H9 (cell line): ENCODE measurements at regions not wholly inside any gene's neighbourhood (a gene's known extent, or its start where the extent isn't known, plus 50 kb on each side); places are given as distances from the start of the nearest gene placed in this dataset.

Experiments used
- DNase-seq: peaks from one replicate; pipeline ENCODE4 v3.0.0-alpha.2; 2017
- H2AFZ ChIP-seq: one replicate; pipeline ENCODE4 v1.6.1; 2013; ENCODE audit warnings: mild to moderate bottlenecking, low read length, control low read depth, moderate library complexity
- H2AK5ac ChIP-seq: 2 replicates; pipeline ENCODE4 v1.6.1; 2013; ENCODE audit warnings: low read length, control low read depth, mixed read lengths; ENCODE audit not compliant: insufficient read length
- H2BK120ac ChIP-seq: one replicate; pipeline ENCODE4 v1.6.1; 2013; ENCODE audit warnings: low read depth, mild to moderate bottlenecking, low read length, control low read depth, inconsistent platforms; ENCODE audit not compliant: poor library complexity, severe bottlenecking
- H2BK12ac ChIP-seq: 2 replicates; pipeline ENCODE4 v1.6.1; 2013; ENCODE audit warnings: low read length, control low read depth, mixed read lengths, low read depth; ENCODE audit not compliant: insufficient read length
- H2BK15ac ChIP-seq: 2 replicates; pipeline ENCODE4 v1.6.1; 2013; ENCODE audit warnings: low read depth, low read length, control low read depth
- H2BK20ac ChIP-seq: one replicate; pipeline ENCODE4 v1.6.1; 2013; ENCODE audit warnings: low read depth, mild to moderate bottlenecking, low read length, control low read depth, inconsistent platforms; ENCODE audit not compliant: poor library complexity, severe bottlenecking
- H2BK5ac ChIP-seq: 2 replicates; pipeline ENCODE4 v1.6.1; 2013; ENCODE audit warnings: low read length, control low read depth, mixed read lengths; ENCODE audit not compliant: insufficient read length
- H3K14ac ChIP-seq: 2 replicates; pipeline ENCODE4 v1.6.1; 2013; ENCODE audit warnings: low read length, control low read depth; ENCODE audit not compliant: insufficient read depth
- H3K18ac ChIP-seq: 2 replicates; pipeline ENCODE4 v1.6.1; 2013; ENCODE audit warnings: low read depth, mild to moderate bottlenecking, mixed read lengths, low read length, control low read depth; ENCODE audit not compliant: insufficient read length
- H3K23ac ChIP-seq: 2 replicates; pipeline ENCODE4 v1.6.1; 2013; ENCODE audit warnings: low read length, control low read depth, mixed read lengths, low read depth; ENCODE audit not compliant: insufficient read length
- H3K23me2 ChIP-seq: 2 replicates; pipeline ENCODE4 v1.6.1; 2013; ENCODE audit warnings: low read depth, mild to moderate bottlenecking, mixed read lengths, low read length, control low read depth; ENCODE audit not compliant: insufficient read length, poor library complexity, severe bottlenecking
- H3K27ac ChIP-seq: 2 replicates; pipeline ENCODE4 v1.5.1; 2013; ENCODE audit warnings: low read length, control low read depth, mixed read lengths, low read depth; ENCODE audit not compliant: insufficient read length
- H3K27me3 ChIP-seq: 2 replicates; pipeline ENCODE4 v1.6.1; 2013; ENCODE audit warnings: low read length, control low read depth, inconsistent platforms; ENCODE audit not compliant: insufficient read depth
- H3K4ac ChIP-seq: 2 replicates; pipeline ENCODE4 v1.6.1; 2013; ENCODE audit warnings: low read depth, mild to moderate bottlenecking, control low read depth, inconsistent platforms, low read length, moderate library complexity
- H3K4me1 ChIP-seq: 2 replicates; pipeline ENCODE4 v1.6.1; 2013; ENCODE audit warnings: low read length, control low read depth, inconsistent platforms; ENCODE audit not compliant: insufficient read depth
- H3K4me2 ChIP-seq: 2 replicates; pipeline ENCODE4 v1.6.1; 2013; ENCODE audit warnings: low read length, control low read depth, mixed read lengths; ENCODE audit not compliant: insufficient read length, insufficient read depth
- H3K56ac ChIP-seq: 2 replicates; pipeline ENCODE4 v1.6.1; 2013; ENCODE audit warnings: low read depth, mild to moderate bottlenecking, mixed read lengths, low read length, control low read depth; ENCODE audit not compliant: insufficient read length
- H3K79me1 ChIP-seq: 2 replicates; pipeline ENCODE4 v1.6.1; 2013; ENCODE audit warnings: low read depth, mild to moderate bottlenecking, moderate library complexity, low read length, control low read depth, inconsistent platforms; ENCODE audit not compliant: insufficient read depth, poor library complexity, severe bottlenecking
- H3K79me2 ChIP-seq: 2 replicates; pipeline ENCODE4 v1.6.1; 2013; ENCODE audit warnings: low read length, control low read depth, inconsistent platforms; ENCODE audit not compliant: insufficient read depth
- H3K9ac ChIP-seq: 2 replicates; pipeline ENCODE4 v1.6.1; 2013; ENCODE audit warnings: low read length, control low read depth, mixed read lengths; ENCODE audit not compliant: insufficient read length; ENCODE audit errors: extremely low read depth
- H3K9me3 ChIP-seq: one replicate; pipeline ENCODE4 v1.6.1; 2013; ENCODE audit warnings: low read depth, low read length, inconsistent platforms; ENCODE audit not compliant: control insufficient read depth
- H3T11ph ChIP-seq: one replicate; pipeline ENCODE4 v1.6.1; 2013; ENCODE audit warnings: mild to moderate bottlenecking, low read length, control low read depth, inconsistent platforms
- H4K20me1 ChIP-seq: one replicate; pipeline ENCODE4 v1.6.1; 2013; ENCODE audit not compliant: control insufficient read depth, insufficient read length, insufficient read depth
- H4K5ac ChIP-seq: 2 replicates; pipeline ENCODE4 v1.6.1; 2013; ENCODE audit warnings: low read depth, mild to moderate bottlenecking, mixed read lengths, low read length, control low read depth; ENCODE audit not compliant: insufficient read length
- H4K8ac ChIP-seq: replicated peaks from 2 replicates; pipeline ENCODE4 v1.6.1; 2013; ENCODE audit warnings: low read length, control low read depth, mixed read lengths, low read depth; ENCODE audit not compliant: insufficient read length
- H4K91ac ChIP-seq: 2 replicates; pipeline ENCODE4 v1.6.1; 2013; ENCODE audit warnings: low read depth, mild to moderate bottlenecking, moderate library complexity, mixed read lengths, low read length, control low read depth; ENCODE audit not compliant: insufficient read length
- H3K27ac Mint-ChIP-seq, 3 experiments: 2 replicates in 2 of 3; 3 replicates in 1 of 3; pipeline ENCODE4 v1.8.0; 2020 to 2021; ENCODE audit warnings: mixed read lengths in 3 of 3, mild to moderate bottlenecking in 1 of 3, moderate library complexity in 1 of 3
- H3K27me3 Mint-ChIP-seq: 2 replicates; pipeline ENCODE4 v1.8.0; 2021; ENCODE audit warnings: low read depth, mild to moderate bottlenecking, moderate library complexity, mixed read lengths
- H3K36me3 Mint-ChIP-seq, 3 experiments: 2 replicates in 2 of 3; 3 replicates in 1 of 3; pipeline ENCODE4 v1.8.0; 2020 to 2021; ENCODE audit warnings: low read depth in 3 of 3, mixed read lengths in 3 of 3; ENCODE audit not compliant: insufficient read depth in 1 of 3
- H3K4me1 Mint-ChIP-seq, 2 experiments: 2 replicates each; pipeline ENCODE4 v1.8.0; 2020; ENCODE audit warnings: mixed read lengths in 2 of 2
- H3K4me3 Mint-ChIP-seq, 2 experiments: 2 replicates in 1 of 2; 3 replicates in 1 of 2; pipeline ENCODE4 v1.8.0; 2020 to 2021; ENCODE audit warnings: mild to moderate bottlenecking in 2 of 2, mixed read lengths in 2 of 2, moderate library complexity in 1 of 2
- H3K9me3 Mint-ChIP-seq, 2 experiments: 2 replicates in 1 of 2; 3 replicates in 1 of 2; pipeline ENCODE4 v1.8.0; 2020; ENCODE audit warnings: mild to moderate bottlenecking in 2 of 2, mixed read lengths in 2 of 2, moderate library complexity in 1 of 2
- CTCF ChIP-seq: fragments of 200-600 bp; sonication (generic); conservative IDR thresholded peaks from 3 replicates; pipeline ENCODE4 v1.8.0; 2021; ENCODE audit warnings: antibody characterized with exemption, mild to moderate bottlenecking
- WGBS: extraction: QIAGEN DNeasy Blood & Tissue Kit; methylation state at CpG from one replicate; pipeline ENCODE4 v1.1.7; 2013; ENCODE audit warnings: missing lambda C conversion rate, low lambda C conversion rate, mixed read lengths; ENCODE audit not compliant: insufficient read length; ENCODE audit errors: extremely low coverage; 5-methylcytosine and 5-hydroxymethylcytosine counted together

GRCh38 chr14:97539884-97540283, 742.7 kb downstream of the VRK1 start:
- TF ChIP-seq CTCF: no peak
- WGBS: no CpG with 5 or more reads among the region's 3 CpGs
- no peak overlapping the region for H2AK5ac ChIP-seq
- no peak overlapping the region for H2BK5ac ChIP-seq
- no peak overlapping the region for H4K5ac ChIP-seq
- no peak for DNase-seq
- no peak overlapping the region for H3K4ac ChIP-seq
- no peak overlapping the region for H2BK15ac ChIP-seq
- no peak overlapping the region for H3K27ac Mint-ChIP-seq
- no peaks in the 10 kb centered on the region for H3K79me1 ChIP-seq
- H3K56ac ChIP-seq: no peak overlapping the region
- no peak overlapping the region for H3K4me2 ChIP-seq
- no peaks in the 10 kb centered on the region for H3K9me3 ChIP-seq
- no peaks in the 10 kb centered on the region for H3K23me2 ChIP-seq
- no peaks in the 10 kb centered on the region for H3K27me3 Mint-ChIP-seq
- no peaks in the 10 kb centered on the region; a peak in 1 of 7 replicates for H3K36me3 Mint-ChIP-seq
- H3K4me3 Mint-ChIP-seq: no peak overlapping the region
- no peaks in the 10 kb centered on the region for H3K79me2 ChIP-seq
- H4K20me1 ChIP-seq: no peaks in the 10 kb centered on the region
- no peak overlapping the region for H2AFZ ChIP-seq
- no peak overlapping the region for H3K14ac ChIP-seq
- H3K27ac ChIP-seq: no peak overlapping the region
- H3T11ph ChIP-seq: no peak overlapping the region
- no peak overlapping the region for H4K8ac ChIP-seq
- no peak overlapping the region for H3K9ac ChIP-seq
- H3K9me3 Mint-ChIP-seq: no peaks in the 10 kb centered on the region
- H3K23ac ChIP-seq: no peak overlapping the region
- H3K27me3 ChIP-seq: no peaks in the 10 kb centered on the region
- H3K18ac ChIP-seq: no peak overlapping the region
- H3K4me1 Mint-ChIP-seq: no peaks in the 10 kb centered on the region; a peak in 1 of 4 replicates
- no peaks in the 10 kb centered on the region for H3K4me1 ChIP-seq
- H2BK20ac ChIP-seq: no peak overlapping the region
- H2BK12ac ChIP-seq: no peak overlapping the region
- no peak overlapping the region for H2BK120ac ChIP-seq
- no peak overlapping the region for H4K91ac ChIP-seq
